ENCODE measurements at regions not wholly inside any gene's neighbourhood (a gene's known extent, or its start where the extent isn't known, plus 50 kb on each side); places are given as distances from the start of the nearest gene placed in this dataset.

- no peak for TF ChIP-seq POLR2AphosphoS5 (IDR thresholded peaks at IDR 0.05)
- TF ChIP-seq CTCF (IDR thresholded peaks at IDR 0.05) = no peak
- no peak for TF ChIP-seq POLR2A (IDR thresholded peaks at IDR 0.05; ENCODE audit: low read depth)
- TF ChIP-seq EP300 (IDR thresholded peaks at IDR 0.05) = no peak
Measured at GRCh38 chr5:125402787-125403186, 656.3 kb upstream of the ZNF608 start.

All from esophagus muscularis mucosa (tissue), 4 donors.